Stimulated activated CD4-positive, alpha-beta T cell treated with anti-CD3 and anti-CD28 coated beads, Interleukin-12 subunit alpha, Interleukin-12 subunit beta, amount 100 ng/mL, for 48 hours (primary cell): ENCODE measurements at regions not wholly inside any gene's neighbourhood (a gene's known extent, or its start where the extent isn't known, plus 50 kb on each side); places are given as distances from the start of the nearest gene placed in this dataset.
A peak's percentile ranks its signal among the peaks of the same experiment; 100 is the strongest.

Source experiments
- DNase-seq, 3 donors: peaks; one replicate each; pipeline ENCODE4 v3.0.0-alpha.2; 2020; ENCODE audit warnings: low read depth in 2 of 3, low spot score in 1 of 3

DNA sequence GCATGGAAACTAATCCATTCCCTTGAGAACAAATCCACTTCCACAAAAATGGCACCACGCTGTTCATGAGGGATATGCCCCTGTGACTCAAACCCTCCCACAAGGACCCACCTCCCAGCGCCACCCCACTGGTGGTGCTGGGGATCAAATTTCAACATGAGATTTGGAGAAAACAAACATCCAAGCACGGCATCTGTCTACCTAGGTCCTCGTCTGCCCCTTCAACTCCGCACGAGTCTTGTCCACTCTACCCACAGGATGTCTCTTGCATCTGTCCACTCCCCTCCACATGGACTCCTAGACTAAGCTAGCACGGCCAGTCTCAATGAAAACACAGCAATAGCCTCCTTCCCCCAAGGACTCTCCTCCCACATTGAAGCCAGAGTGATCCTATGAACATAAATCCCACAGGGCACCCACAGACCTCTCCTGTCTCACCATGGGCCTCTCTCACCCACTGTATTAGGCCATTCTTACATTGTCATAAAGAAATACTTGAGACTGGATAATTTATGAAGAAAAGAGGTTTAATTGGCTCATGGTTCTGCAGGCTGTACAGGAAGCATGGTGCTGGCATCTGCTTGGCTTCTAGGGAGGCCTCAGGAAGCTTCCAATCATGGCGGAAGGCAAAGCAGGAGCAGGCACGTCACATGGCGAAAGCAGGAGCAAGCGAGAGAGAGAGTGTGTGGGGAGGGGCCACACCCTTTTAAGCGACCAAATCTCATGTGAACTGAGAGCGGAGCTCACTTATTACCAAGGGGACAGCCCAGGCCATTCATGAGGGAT lies 101.4 kb downstream of the TOMM20 start:
- DNase-seq = no peak

DNA sequence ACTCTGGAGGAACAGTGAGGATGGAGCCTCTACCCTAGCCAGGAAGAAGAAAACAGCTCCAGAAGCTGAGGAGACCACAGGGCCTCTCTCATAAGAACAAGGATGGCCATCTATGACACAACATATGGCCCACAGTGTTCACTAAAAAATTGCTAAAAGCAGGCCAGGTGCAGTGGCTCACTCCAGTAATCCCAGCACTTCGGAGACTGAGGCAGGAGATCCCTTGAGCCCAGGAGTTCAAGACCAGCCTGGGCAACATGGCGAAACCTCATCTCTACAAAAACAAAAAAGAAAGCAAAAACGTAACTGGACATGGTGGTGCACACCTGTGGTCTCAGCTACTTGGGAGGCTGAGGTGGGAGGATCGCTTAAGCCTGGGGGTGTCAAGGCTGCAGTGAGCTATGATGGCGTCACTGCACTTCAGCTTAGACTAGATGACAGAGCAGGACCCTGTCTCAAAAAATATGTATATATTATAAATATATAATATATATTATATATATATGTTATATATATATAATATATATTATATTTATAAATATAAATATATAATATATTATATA lies 103.1 kb downstream of the TOMM20 start:
- no peak for DNase-seq

DNA sequence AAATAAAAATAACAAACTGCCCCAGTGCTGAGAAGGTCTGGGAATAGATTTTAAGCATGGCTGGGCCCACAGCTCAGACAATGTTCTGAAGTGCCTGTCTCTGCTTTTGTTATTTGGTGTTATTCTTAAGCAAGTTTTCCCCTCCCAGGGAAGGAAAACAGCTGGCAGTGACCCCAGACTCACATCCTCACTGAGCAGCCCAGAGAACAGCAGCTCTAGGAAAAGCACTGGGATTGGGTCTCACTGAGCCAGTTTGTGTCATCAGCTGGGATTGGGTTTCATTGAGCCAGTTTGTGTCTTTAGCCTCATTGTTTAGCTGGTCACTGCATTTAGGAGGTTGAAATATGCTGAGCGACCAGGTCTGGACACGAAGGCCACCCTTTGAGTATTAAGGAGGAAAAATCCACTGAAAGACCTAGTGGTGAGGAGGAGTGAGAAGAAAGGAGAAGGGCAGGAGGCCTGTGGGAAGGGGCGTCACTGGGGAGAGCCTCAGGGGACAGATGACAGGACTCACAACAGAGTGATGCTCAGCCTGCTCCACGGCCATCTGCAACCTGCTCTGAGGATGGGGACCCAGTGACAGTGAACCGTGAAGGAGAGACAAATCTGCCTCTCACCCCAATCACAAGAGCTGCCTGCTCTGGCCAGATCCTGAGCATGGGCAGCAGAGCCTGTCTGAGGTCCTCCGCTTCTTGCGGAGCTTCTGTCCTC lies 103.8 kb downstream of the TOMM20 start:
- DNase-seq = no peak

DNA sequence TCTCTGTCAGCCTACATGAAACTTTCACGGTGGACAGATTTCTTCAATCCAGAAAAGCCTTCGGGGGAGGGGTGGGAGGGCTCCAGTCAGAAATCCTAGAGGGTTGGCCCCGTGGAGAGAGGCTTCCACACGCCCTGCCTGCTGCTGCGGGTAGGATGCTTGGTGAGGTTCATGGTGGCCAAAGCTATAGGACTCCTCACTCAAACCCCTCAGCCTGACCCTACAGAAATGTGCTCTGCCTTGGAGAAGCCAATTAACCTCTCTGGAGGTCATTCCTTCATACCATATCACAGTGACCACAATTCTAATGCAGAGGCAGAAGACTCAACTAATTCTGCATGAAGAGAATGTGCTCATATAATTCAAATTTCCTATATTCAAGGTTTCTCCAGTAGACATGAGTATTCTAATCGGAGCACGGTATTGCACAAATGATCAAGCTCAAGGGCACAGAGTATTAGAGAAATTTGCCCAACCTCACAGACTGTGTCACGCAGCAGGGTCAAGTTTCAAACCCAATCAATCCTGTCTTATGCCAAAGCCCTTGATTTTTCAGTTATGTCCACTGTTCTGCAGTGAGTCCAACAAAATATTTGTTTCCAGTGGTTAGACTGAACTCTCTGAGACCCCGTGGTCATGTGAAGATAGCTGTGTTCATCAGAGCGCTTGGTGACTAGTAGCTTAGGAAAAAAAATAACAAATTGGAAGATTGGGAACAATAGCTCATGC lies 104.8 kb downstream of the TOMM20 start:
- no peak for DNase-seq

- DNase-seq = no peak
Measured at GRCh38 chr1:235022981-235023710, 105.5 kb downstream of the TOMM20 start.

GRCh38 chr1:235022341-235022980 lies 106.2 kb downstream of the TOMM20 start:
- no peak for DNase-seq

DNA sequence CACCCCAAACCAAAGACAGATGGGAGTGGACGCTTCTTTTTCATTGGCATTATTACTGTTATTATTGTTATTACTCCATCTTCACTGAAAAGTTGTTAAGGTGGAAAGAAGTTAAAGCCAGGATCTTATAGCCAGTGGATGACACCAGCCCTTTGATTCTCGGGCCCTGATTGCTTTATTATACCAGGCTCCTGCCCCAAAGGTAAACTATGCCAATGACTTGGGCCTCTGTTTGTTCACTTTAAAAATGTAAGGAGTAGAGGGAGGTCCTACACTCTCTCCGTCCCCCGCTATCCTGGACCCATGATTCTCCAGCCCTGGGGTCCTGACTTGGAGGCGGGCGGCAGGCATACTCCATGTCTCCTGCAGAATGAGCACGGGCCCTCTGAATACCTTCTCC lies 106.8 kb downstream of the TOMM20 start:
- no peak for DNase-seq

GRCh38 chr1:235021321-235021720 lies 107.3 kb downstream of the TOMM20 start:
- DNase-seq = no peak

DNA sequence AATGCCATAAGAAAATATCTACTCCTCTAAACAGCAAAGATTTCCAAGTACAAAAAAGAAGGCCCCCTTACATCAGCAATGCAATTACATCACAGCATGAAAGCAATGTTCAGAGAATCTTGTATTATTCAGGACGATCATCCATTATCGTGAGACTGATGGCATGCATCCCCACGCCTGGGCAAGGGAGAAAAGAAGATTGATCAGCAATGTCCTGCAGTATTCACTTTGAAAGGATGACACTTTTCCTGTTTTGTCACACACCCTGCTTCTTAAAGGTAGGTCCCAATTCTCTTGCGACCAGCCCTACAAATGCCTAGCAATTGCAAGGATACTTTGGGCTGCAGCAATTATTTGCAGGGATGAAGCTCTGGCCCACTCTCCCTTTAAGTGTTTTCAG lies 108.7 kb downstream of the TOMM20 start:
- DNase-seq = no peak

DNA sequence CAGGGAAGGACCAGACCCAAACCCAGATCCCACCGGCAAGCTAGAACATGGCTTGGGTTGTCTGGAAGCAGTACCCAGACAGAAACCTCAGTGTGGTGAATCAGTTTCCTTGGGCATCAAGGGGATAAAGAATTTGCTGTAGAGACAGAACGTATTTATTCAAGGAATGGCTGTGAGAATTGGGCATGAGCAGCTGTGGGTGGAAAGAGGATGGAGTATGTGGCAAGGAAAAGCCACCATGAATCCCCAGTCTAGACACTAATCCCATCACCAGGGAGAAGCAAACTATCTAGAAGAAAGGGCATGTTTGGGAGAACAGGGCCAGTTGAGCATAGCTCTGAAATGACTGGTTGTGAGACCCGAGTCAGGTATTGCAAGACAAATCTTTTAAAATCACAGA lies 109.2 kb downstream of the TOMM20 start:
- DNase-seq = no peak

DNA sequence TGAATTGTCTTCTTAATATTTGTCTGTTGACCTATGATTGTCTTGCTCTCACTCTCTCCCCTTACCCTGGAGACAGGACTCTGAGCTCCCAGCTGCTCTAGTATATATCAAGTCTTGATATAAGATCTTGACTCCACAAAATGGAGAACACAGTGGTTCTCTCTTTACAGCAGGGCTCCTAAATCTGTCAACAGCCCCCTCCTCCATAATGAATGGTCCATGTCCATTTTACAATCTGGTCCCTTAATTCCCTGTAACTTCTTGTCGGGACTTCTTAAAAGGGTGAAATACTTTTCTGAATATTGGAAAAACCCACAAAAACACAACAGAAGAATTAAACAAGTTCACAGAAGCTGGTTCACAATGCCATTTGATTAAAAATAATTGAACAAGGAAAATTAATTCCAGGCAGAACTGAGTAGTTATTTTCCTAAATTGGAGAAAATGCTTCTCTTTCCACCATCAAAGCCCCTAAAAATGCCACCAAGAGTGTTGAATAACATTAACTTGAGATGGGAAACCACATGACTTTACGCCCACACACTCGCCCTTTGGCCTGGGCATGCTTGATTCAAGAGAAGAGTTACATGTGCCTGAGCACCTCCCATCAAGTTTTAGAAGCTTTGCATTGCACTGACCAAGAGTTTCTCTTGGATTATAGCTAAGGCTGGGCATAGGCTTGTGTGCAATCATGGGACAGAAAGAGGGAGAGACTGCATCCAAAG lies 109.8 kb downstream of the TOMM20 start:
- DNase-seq = no peak

- DNase-seq = no peak
Measured at GRCh38 chr1:235018161-235018560, 110.5 kb downstream of the TOMM20 start.

- no peak for DNase-seq
Measured at GRCh38 chr1:235017719-235018118, 110.9 kb downstream of the TOMM20 start.

GRCh38 chr1:235017191-235017590 lies 111.4 kb downstream of the TOMM20 start:
- DNase-seq = no peak

- peak; percentile 50 to 64 (median 62) for DNase-seq
Measured at GRCh38 chr1:235015291-235015985, 113.2 kb downstream of the TOMM20 start.

DNA sequence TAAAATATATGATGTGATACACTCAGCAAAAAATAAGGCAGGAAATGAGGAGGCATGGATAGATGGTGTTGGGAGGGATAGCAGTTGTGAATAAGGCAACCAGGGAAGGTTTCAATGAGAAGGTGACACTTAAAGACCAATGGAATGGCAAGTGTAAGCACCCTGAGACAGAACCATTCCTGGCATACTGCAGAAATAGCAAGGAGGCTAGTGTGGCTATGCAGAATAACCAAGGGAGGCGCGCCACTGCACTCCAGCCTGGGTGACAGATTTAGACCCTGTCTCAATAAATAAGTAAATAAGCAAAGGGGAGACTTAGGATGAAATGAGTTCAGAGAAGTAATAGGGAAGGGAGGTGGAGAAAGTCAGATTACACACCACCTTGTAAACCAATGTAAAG lies 113.9 kb downstream of the TOMM20 start:
- DNase-seq = no peak

- no peak for DNase-seq
Measured at GRCh38 chr1:235013512-235013911, 115.1 kb downstream of the TOMM20 start.

DNA sequence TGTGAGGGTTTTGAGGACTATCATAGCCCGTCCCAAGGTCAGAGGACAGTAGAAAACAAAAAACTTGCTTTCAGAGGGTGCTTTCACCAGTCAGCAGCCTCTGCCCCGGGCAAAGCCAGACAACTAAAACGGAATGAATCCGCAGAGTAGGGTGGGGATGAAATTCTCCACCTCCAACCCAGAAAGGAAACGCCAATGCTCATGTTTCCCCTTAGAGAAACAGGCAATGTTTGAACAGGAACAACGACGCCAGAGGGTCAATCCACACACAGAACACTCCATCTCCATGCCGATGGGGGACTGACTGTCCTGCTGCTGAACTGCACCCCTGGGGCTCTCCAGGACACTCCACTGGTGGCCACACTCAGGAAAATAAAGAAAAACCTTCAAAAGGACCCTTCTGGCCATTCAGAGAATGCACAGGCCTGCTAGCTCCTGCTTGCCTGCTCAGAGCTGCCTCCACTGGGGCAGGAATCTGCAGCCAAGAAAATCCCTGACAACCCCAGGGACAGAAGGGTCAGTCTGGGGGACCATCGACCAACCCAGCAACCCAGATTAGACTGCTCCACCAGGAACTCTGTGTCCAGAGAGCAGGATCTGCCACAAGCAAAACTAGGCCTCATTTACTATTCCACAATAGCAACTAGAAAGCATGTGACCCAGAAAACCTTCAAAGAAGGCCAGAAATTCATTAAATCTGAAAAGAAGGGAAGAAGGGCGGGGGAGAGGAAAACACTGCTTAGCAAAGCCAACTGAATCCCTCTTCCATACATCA lies 116.0 kb downstream of the TOMM20 start:
- no peak for DNase-seq
